Breast epithelium (tissue), 3 donors: ENCODE measurements at regions not wholly inside any gene's neighbourhood (a gene's known extent, or its start where the extent isn't known, plus 50 kb on each side); places are given as distances from the start of the nearest gene placed in this dataset.
"Not testable (repeated sequence)": the region's sequence is repeated elsewhere in the genome, so short reads cannot be mapped to it uniquely, and the experiment has no call there.

Source experiments
- POLR2A ChIP-seq: fragments of 450-650 bp; IDR thresholded peaks from one replicate; pipeline ENCODE4 v1.6.1; 2016; ENCODE audit warnings: antibody characterized with exemption, mild to moderate bottlenecking, moderate library complexity
- POLR2AphosphoS5 ChIP-seq, 3 donors: sonication (generic); formaldehyde crosslinking; IDR thresholded peaks; one replicate each; pipeline ENCODE4 v1.6.1; 2017; ENCODE audit warnings: antibody characterized with exemption in 3 of 3

GRCh38 chr2:111512378-111512777 is 371.6 kb downstream of the ANAPC1 start:
- TF ChIP-seq POLR2A; POLR2AphosphoS5 (IDR thresholded peaks at IDR 0.05): not testable (repeated sequence)
